ENCODE measurements at regions not wholly inside any gene's neighbourhood (a gene's known extent, or its start where the extent isn't known, plus 50 kb on each side); places are given as distances from the start of the nearest gene placed in this dataset.
"Not testable (repeated sequence)": the region's sequence is repeated elsewhere in the genome, so short reads cannot be mapped to it uniquely, and the experiment has no call there.

GRCh38 chr13:50277127-50277526 is 261.9 kb downstream of the KCNRG start:
- DNase-seq (ENCODE audit: low spot score in 2 of 2): no peak
- Mint-ChIP-seq H3K36me3 (peaks cover 0 to 15% of the 10 kb centered on the region in 2 donors), H3K27ac (no peak overlapping the region), H3K9me3 (peaks cover 7 to 8% of the 10 kb centered on the region in 2 donors)
- no peak for ATAC-seq

DNA sequence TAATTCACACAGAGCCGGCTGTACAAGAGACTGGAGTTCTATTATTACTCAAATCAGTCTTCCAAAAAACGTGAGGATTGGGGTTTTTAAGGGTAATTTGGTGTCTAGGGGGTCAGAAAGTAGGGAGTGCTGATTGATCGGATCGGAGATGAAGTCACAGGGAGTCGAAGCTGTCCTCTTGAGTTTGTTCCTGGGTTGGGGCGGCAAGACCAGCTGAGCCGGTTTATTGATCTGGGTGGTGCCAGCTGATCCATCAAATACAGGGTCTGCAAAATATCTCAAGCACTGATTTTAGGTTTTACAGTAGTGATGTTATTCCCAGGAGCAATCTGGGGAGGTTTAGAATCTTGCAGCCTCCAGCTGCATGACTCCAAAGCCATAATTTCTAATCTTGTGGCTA is 262.7 kb downstream of the KCNRG start:
- peaks cover 0 to 21% of the 10 kb centered on the region in 2 donors for H3K36me3 Mint-ChIP-seq
- no peak overlapping the region for H3K27ac Mint-ChIP-seq
- no peak for DNase-seq (ENCODE audit: low spot score in 2 of 2)
- ATAC-seq: no peak
- H3K9me3 Mint-ChIP-seq: peaks cover 11% of the 10 kb centered on the region in 2 donors

- ATAC-seq (no peak), DNase-seq (ENCODE audit: low spot score in 2 of 2) (no peak)
- peaks cover 0 to 21% of the 10 kb centered on the region in 2 donors for H3K36me3 Mint-ChIP-seq
- H3K9me3 Mint-ChIP-seq: peaks cover 11% of the 10 kb centered on the region in 2 donors
- H3K27ac Mint-ChIP-seq: no peak overlapping the region
Observed at GRCh38 chr13:50280441-50280937, 265.2 kb downstream of the KCNRG start.

- no peak for ATAC-seq
- peaks cover 0 to 18% of the 10 kb centered on the region in 2 donors for H3K36me3 Mint-ChIP-seq
- H3K9me3 Mint-ChIP-seq: peaks cover 8 to 11% of the 10 kb centered on the region in 2 donors
- H3K27ac Mint-ChIP-seq: no peak overlapping the region
- no peak for DNase-seq (ENCODE audit: low spot score in 2 of 2)
Observed at GRCh38 chr13:50282016-50282415, 266.8 kb downstream of the KCNRG start.

DNA sequence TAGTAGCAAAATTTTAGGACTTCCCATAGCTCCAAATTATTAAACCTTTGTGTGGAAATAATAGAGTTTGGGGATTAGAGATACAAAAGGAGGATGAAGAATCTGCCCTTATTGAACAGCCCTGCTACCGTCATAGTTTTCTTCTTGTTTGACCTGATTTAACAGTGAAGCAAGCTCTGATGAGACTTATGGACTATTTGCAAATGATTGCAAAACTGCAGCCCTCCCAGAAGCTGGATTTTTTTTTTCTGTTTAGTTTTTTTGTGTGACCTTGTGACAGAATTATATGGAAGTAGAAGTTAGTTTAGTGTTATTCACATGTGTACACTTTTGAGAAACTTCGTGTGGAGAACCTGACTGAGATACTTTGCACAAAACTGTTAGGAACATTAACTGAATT is 267.8 kb downstream of the KCNRG start:
- ATAC-seq (no peak), DNase-seq (ENCODE audit: low spot score in 2 of 2) (no peak)
- peaks cover 0 to 9% of the 10 kb centered on the region in 2 donors for H3K36me3 Mint-ChIP-seq
- peaks cover 5 to 6% of the 10 kb centered on the region in 2 donors for H3K9me3 Mint-ChIP-seq
- H3K27ac Mint-ChIP-seq: no peak overlapping the region

- peaks cover 4 to 6% of the 10 kb centered on the region in 2 donors for H3K9me3 Mint-ChIP-seq
- H3K36me3 Mint-ChIP-seq: peaks cover 0 to 8% of the 10 kb centered on the region in 2 donors
- DNase-seq (ENCODE audit: low spot score in 2 of 2) (no peak), ATAC-seq (no peak)
- no peak overlapping the region for H3K27ac Mint-ChIP-seq
Observed at GRCh38 chr13:50284540-50284939, 269.3 kb downstream of the KCNRG start.

GRCh38 chr13:50285283-50285682 is 270.0 kb downstream of the KCNRG start:
- Mint-ChIP-seq H3K27ac (no peak overlapping the region), H3K36me3 (peaks cover 0 to 8% of the 10 kb centered on the region in 2 donors), H3K9me3 (peaks cover 4 to 6% of the 10 kb centered on the region in 2 donors)
- no peak for ATAC-seq
- DNase-seq (ENCODE audit: low spot score in 2 of 2): no peak

DNA sequence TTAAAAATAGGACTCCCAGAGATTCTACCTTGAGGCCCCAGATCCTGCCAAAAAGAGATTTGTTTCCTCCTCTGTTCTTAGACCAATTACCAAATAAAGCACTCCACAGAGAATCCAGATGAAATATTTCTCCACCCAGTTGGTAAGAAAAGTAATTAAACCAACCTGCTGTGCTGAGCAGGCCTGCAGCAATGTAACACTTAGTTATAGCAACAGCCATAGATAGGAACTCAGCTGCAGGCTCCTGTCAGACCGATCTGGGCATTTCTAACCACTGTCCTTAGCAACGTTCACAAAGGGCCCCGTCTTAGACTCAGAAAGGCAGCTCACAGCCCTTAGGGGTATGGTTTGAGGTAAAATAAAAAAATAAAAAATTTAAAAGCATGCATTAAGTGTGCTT is 271.1 kb downstream of the KCNRG start:
- H3K36me3 Mint-ChIP-seq: peaks cover 0 to 8% of the 10 kb centered on the region in 2 donors
- no peak for ATAC-seq
- peaks cover 4 to 6% of the 10 kb centered on the region in 2 donors for H3K9me3 Mint-ChIP-seq
- H3K27ac Mint-ChIP-seq: no peak overlapping the region
- no peak for DNase-seq (ENCODE audit: low spot score in 2 of 2)

DNA sequence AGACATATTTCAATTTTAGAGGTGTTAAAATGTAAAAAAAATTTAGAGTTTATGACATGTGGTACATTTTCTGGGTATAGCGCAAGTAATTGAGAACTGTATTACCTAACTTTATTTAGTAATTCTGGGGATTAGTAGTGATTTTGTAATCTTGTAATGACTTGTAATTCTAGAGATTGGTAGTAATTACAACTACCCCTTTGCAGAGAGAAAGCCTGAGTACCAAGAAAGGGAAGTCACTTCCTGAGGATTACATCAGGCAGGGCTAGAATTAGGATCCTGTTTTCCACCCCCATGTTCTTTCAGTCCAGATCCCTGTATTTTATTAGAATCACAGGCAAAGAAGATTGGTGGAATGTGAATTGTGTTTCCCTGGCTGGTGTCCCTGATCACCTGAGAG is 274.9 kb downstream of the KCNRG start:
- Mint-ChIP-seq H3K27ac (no peak overlapping the region), H3K36me3 (no peaks in the 10 kb centered on the region), H3K9me3 (no peaks in the 10 kb centered on the region)
- no peak for DNase-seq (ENCODE audit: low spot score in 2 of 2)
- ATAC-seq: no peak

GRCh38 chr13:50291611-50292010 is 276.4 kb downstream of the KCNRG start:
- no peaks in the 10 kb centered on the region for H3K36me3 Mint-ChIP-seq
- DNase-seq (ENCODE audit: low spot score in 2 of 2): no peak
- no peak for ATAC-seq
- no peaks in the 10 kb centered on the region for H3K9me3 Mint-ChIP-seq
- no peak overlapping the region for H3K27ac Mint-ChIP-seq

DNA sequence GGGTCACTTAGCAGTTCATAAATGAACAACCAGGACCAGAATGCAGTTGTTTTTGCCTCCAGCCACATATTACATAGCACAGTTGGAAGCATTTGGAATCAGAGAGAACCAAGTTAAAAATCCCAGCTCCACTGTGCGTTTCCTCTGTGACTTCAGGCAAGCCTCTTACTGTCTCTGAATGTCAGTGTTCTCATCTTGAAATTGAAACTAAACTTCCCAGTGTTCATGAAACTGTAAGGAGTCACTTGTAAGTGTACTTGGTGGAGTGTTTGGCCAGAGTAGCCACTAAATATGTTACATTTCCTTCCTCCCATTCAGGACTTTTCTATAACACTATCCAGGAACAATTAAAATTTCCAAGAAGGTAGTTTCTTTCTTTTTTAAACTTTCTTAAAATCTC is 276.8 kb downstream of the KCNRG start:
- DNase-seq (ENCODE audit: low spot score in 2 of 2): no peak
- Mint-ChIP-seq H3K9me3 (no peaks in the 10 kb centered on the region), H3K36me3 (peaks cover 0 to under 1% of the 10 kb centered on the region in 2 donors), H3K27ac (no peak overlapping the region)
- ATAC-seq: no peak

DNA sequence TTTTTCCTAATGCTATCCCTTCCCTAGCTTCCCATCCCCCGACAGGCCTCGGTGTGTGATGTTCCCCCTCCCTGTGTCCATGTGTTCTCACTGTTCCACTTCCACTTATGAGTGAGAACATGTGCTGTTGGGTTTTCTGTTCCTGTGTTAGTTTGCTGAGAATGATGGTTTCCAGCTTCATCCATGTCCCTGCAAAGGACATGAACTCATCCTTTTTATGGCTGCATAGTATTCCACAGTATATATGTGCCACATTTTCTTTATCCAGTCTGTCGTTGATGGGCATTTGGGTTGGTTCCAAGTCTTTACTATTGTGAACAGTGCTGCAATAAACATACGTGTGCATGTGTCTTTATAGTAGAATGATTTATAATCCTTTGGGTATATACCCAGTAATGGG is 279.2 kb downstream of the KCNRG start:
- H3K9me3 Mint-ChIP-seq; H3K36me3 Mint-ChIP-seq; H3K27ac Mint-ChIP-seq; DNase-seq (ENCODE audit: low spot score in 2 of 2); ATAC-seq: not testable (repeated sequence)

GRCh38 chr13:50299546-50300249 is 284.5 kb downstream of the KCNRG start:
- ATAC-seq: no peak
- Mint-ChIP-seq H3K9me3 (no peaks in the 10 kb centered on the region), H3K36me3 (peaks cover 0 to 7% of the 10 kb centered on the region in 2 donors), H3K27ac (no peak overlapping the region)
- no peak for DNase-seq (ENCODE audit: low spot score in 2 of 2)

- H3K9me3 Mint-ChIP-seq: no peaks in the 10 kb centered on the region
- H3K36me3 Mint-ChIP-seq: no peaks in the 10 kb centered on the region
- DNase-seq (ENCODE audit: low spot score in 2 of 2) (no peak), ATAC-seq (no peak)
- H3K27ac Mint-ChIP-seq: no peak overlapping the region
Observed at GRCh38 chr13:50303963-50304721, 288.9 kb downstream of the KCNRG start.

GRCh38 chr13:50306156-50306555 is 290.9 kb downstream of the KCNRG start:
- Mint-ChIP-seq H3K9me3 (no peaks in the 10 kb centered on the region), H3K36me3 (no peaks in the 10 kb centered on the region), H3K27ac (no peak overlapping the region)
- no peak for DNase-seq (ENCODE audit: low spot score in 2 of 2)
- no peak for ATAC-seq

DNA sequence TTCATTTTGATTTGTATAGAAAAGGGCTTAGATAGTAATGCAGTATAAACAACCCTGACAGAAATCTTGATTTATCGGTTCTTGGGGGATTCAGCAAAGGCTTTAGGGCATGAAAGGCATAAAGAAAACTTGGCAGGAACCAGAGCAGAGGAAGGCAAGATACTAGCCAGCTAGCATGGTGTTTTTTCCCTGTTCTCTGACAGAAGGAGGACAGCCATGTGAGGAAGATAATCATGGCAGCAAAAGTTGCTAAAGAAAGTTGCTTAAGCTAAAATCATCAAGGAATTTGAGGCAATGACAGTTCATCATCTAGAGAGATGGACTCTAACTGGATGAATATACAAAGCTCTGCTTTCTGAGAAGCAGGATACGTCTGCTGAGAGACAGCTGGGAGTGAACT is 294.1 kb downstream of the KCNRG start:
- ATAC-seq (no peak), DNase-seq (ENCODE audit: low spot score in 2 of 2) (no peak)
- no peaks in the 10 kb centered on the region for H3K36me3 Mint-ChIP-seq
- no peak overlapping the region for H3K27ac Mint-ChIP-seq
- H3K9me3 Mint-ChIP-seq: no peaks in the 10 kb centered on the region

DNA sequence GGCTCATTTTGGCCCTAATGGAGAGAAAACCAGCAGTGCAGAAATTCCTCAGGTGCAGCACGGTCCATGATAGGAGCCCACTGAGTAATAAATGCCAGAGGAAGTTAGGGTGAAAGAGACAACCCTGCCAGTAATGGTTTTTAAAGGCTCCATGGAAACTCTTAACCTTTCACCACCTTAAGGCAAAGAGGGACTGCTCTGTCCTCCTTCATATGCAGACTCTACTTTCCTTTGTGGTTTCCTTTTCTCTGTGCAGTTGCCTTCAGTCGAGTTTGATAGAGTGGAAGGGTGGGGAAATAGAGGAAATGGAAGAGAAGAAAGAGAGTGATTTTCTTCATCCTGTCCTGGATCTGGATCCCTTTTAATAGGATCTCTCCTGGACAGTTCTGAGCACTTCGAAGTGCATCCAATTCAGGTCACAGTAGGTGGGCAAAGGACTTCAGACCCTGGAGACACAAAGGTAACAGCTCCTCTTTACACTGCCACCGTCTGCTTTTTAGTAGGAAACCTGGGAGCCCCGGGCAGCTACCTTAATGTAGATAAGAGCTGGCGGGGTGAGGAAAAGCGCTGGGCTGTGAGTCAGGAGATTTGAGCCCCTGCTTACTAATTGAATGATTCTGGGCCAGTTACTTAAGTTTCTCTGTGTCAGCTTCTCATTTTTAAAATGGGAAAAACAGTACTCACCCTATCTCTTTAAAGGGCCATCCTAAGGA is 294.8 kb downstream of the KCNRG start:
- ATAC-seq: peak; percentile 48 to 90
- Mint-ChIP-seq H3K9me3 (no peaks in the 10 kb centered on the region), H3K27ac (no peak overlapping the region), H3K36me3 (no peaks in the 10 kb centered on the region)
- DNase-seq (ENCODE audit: low spot score in 2 of 2): no peak
